GM18870 (cell line): ENCODE measurements at regions not wholly inside any gene's neighbourhood (a gene's known extent, or its start where the extent isn't known, plus 50 kb on each side); places are given as distances from the start of the nearest gene placed in this dataset.
A peak's percentile ranks its signal among the peaks of the same experiment; 100 is the strongest.

Experiments
- ATAC-seq: cut with Tn5 transposase; IDR thresholded peaks from one replicate; pipeline ENCODE4 v1.9.1; 2021; ENCODE audit warnings: moderate library complexity; ENCODE audit not compliant: unreplicated experiment

GRCh38 chr6:168979254-168979653, 274.4 kb downstream of the THBS2 start:
- ATAC-seq = no peak

GRCh38 chr6:168972128-168972527, 281.5 kb downstream of the THBS2 start:
- ATAC-seq = no peak

- no peak for ATAC-seq
These were observed 282.1 kb downstream of the THBS2 start for GRCh38 chr6:168971549-168971948.

- ATAC-seq = no peak
These were observed 284.8 kb downstream of the THBS2 start for GRCh38 chr6:168968801-168969200.

- peak; percentile 95 for ATAC-seq
These were observed 285.4 kb downstream of the THBS2 start for GRCh38 chr6:168968228-168968627.

- ATAC-seq = no peak
These were observed 286.2 kb downstream of the THBS2 start for GRCh38 chr6:168967281-168967925.

- no peak for ATAC-seq
These were observed 289.4 kb downstream of the THBS2 start for GRCh38 chr6:168964138-168964835.

GRCh38 chr6:168962886-168963285, 290.8 kb downstream of the THBS2 start:
- no peak for ATAC-seq

- ATAC-seq = no peak
These were observed 292.4 kb downstream of the THBS2 start for GRCh38 chr6:168961264-168961656.

GRCh38 chr6:168960551-168961263, 292.9 kb downstream of the THBS2 start:
- ATAC-seq = no peak

GRCh38 chr6:168959696-168960095, 293.9 kb downstream of the THBS2 start:
- no peak for ATAC-seq

GRCh38 chr6:168956884-168957730, 296.5 kb downstream of the THBS2 start:
- peak; percentile 73 for ATAC-seq

GRCh38 chr6:168956141-168956838, 297.4 kb downstream of the THBS2 start:
- ATAC-seq = no peak

- no peak for ATAC-seq
These were observed 300.2 kb downstream of the THBS2 start for GRCh38 chr6:168953461-168953860.

GRCh38 chr6:168951217-168951616, 302.4 kb downstream of the THBS2 start:
- no peak for ATAC-seq

- no peak for ATAC-seq
These were observed 302.8 kb downstream of the THBS2 start for GRCh38 chr6:168950858-168951214.

GRCh38 chr6:168949981-168950857, 303.4 kb downstream of the THBS2 start:
- ATAC-seq = no peak

GRCh38 chr6:168948990-168949531, 304.6 kb downstream of the THBS2 start:
- ATAC-seq = no peak

- ATAC-seq = no peak
These were observed 305.6 kb downstream of the THBS2 start for GRCh38 chr6:168948002-168948401.
